Activated CD8-positive, alpha-beta T cell treated with anti-CD3 and anti-CD28 coated beads for 36 hours (primary cell): ENCODE measurements at regions not wholly inside any gene's neighbourhood (a gene's known extent, or its start where the extent isn't known, plus 50 kb on each side); places are given as distances from the start of the nearest gene placed in this dataset.

Experiments used
- ATAC-seq: fragments of 200-7000 bp; cut with Tn5 transposase; one replicate; pipeline ENCODE4 v1.10.0; 2021; ENCODE audit warnings: mild to moderate bottlenecking, moderate library complexity
- CTCF ChIA-PET: fragments of 350-600 bp; sonication (Branson Sonifier 250); formaldehyde crosslinking; loops from one replicate; lab custom pipeline; 2021; ENCODE audit warnings: antibody characterized with exemption; lab: Charles Lee
- POLR2A ChIA-PET: fragments of 350-600 bp; sonication (Branson Sonifier 250); formaldehyde crosslinking; loops from one replicate; lab custom pipeline; 2021; ENCODE audit warnings: antibody characterized with exemption; lab: Charles Lee
- DNase-seq: peaks from one replicate; pipeline ENCODE4 v3.0.0-alpha.2; 2020
- H3K27ac Mint-ChIP-seq: one replicate; pipeline ENCODE4 v1.8.0; 2021; ENCODE audit warnings: mild to moderate bottlenecking, mixed read lengths
- H3K27me3 Mint-ChIP-seq: one replicate; pipeline ENCODE4 v1.8.0; 2021; ENCODE audit warnings: mixed read lengths
- H3K36me3 Mint-ChIP-seq: one replicate; pipeline ENCODE4 v1.8.0; 2021; ENCODE audit warnings: low read depth, mixed read lengths
- H3K4me1 Mint-ChIP-seq: one replicate; pipeline ENCODE4 v1.8.0; 2021; ENCODE audit warnings: low read depth, mixed read lengths
- H3K4me3 Mint-ChIP-seq: one replicate; pipeline ENCODE4 v1.8.0; 2021; ENCODE audit warnings: mild to moderate bottlenecking, moderate library complexity, mixed read lengths
- H3K9me3 Mint-ChIP-seq: one replicate; pipeline ENCODE4 v1.8.0; 2021; ENCODE audit warnings: mixed read lengths
- CTCF ChIP-seq: fragments of 200-600 bp; IDR thresholded peaks from one replicate; pipeline ENCODE4 v1.8.0; 2022; ENCODE audit warnings: antibody characterized with exemption, mild to moderate bottlenecking
- intact Hi-C: fragments of 100-400 bp; cut with micrococcal nuclease; formaldehyde crosslinking; loops from one replicate; pipeline ENCODE4 v1.10.0; 2022

DNA sequence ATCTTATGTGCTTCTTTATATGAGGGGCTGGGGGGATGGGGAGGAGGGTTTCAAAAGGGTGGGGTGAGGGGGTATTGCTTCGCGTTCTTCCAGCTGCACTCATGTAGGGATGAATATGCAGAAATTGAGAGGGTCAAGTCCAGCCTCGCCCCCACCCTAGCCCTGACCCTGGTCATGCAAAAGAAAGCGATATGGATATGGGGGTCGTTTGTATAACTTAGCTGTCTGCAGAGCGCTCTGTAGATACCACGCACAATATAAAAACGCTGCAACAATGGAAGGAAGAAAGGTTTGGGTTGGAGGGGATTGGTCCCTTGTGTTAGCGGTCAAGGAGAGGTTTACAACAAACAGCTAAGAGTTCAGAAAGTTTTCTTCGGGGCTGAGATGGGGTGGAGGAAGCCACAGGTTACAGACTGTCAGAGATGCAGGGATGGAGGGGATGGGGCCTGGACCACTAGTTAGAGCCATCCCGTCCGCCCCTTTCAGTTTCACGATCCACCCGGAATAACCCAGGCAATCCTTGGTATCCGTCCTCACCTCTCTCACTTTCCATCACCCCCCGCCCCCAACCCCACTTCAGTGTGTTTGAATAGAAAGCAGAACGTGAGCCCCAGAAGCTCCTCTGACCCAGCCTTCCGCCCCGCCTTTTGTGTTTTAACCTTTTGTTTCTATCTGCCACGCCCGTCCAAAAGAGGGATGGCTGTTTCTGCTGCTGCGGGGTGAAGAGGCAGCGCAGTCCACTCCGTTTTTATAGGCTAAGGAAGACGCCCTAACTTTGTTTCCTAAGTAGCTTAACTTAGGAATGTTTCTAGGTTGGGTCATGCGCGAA lies 73.5 kb downstream of the SOX4 start:
- intact Hi-C loops: loop anchor here (5.0 kb wide), 1 partner anchor 70 kb away; no protein-coding TSS in a partner anchor
- no peak for TF ChIP-seq CTCF
- peaks cover 61% of the 10 kb centered on the region for H3K27me3 Mint-ChIP-seq
- H3K4me3 Mint-ChIP-seq: peak overlapping the region; percentile 42
- H3K27ac Mint-ChIP-seq: no peak overlapping the region
- CTCF ChIA-PET: interaction anchor here (1.2 kb wide), 1 partner anchor 14 kb away, joined by 4 read pairs; no protein-coding TSS in a partner anchor
- DNase-seq (peak; percentile 22), ATAC-seq (no peak)
- H3K4me1 Mint-ChIP-seq: peaks cover 28% of the 10 kb centered on the region
- no peaks in the 10 kb centered on the region for H3K36me3 Mint-ChIP-seq
- POLR2A ChIA-PET: no interaction called here
- H3K9me3 Mint-ChIP-seq: no peaks in the 10 kb centered on the region

GRCh38 chr6:21668795-21669194 lies 75.2 kb downstream of the SOX4 start:
- Mint-ChIP-seq H3K36me3 (no peaks in the 10 kb centered on the region), H3K4me3 (no peak overlapping the region), H3K9me3 (peaks cover 2% of the 10 kb centered on the region), H3K27me3 (peaks cover 56% of the 10 kb centered on the region), H3K4me1 (peaks cover 28% of the 10 kb centered on the region), H3K27ac (no peak overlapping the region)
- intact Hi-C loops: loop anchor here (5.0 kb wide), 1 partner anchor 71 kb away; no protein-coding TSS in a partner anchor
- no peak for ATAC-seq
- TF ChIP-seq CTCF: no peak
- ChIA-PET CTCF (no interaction called here), POLR2A (no interaction called here)
- no peak for DNase-seq

- ChIA-PET CTCF (no interaction called here), POLR2A (no interaction called here)
- no peak overlapping the region for H3K4me3 Mint-ChIP-seq
Observed at GRCh38 chr6:21676769-21677168, 83.2 kb downstream of the SOX4 start.

DNA sequence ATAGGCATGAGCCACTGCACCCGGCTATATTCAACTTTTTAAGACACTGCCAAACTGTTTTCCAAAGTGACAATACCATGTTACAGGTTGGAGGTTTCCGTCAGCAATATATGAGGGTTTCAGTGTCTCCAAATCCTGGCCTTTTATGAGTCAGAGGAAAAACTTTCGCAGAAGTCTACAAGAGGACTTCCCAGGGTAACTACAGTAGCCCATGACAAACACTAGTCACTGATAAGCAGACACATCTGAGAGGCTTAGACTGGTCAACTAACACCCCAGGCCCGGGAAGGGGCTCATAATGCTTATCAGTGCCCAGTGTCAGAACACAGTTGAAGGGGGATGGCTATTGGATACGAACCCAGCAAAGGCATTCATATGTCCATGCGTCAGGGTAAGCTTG lies 85.4 kb downstream of the SOX4 start:
- ATAC-seq (no peak), DNase-seq (no peak)
- Mint-ChIP-seq H3K9me3 (no peaks in the 10 kb centered on the region), H3K4me1 (no peaks in the 10 kb centered on the region), H3K36me3 (no peaks in the 10 kb centered on the region), H3K4me3 (no peak overlapping the region), H3K27me3 (peaks cover 2% of the 10 kb centered on the region), H3K27ac (no peak overlapping the region)
- intact Hi-C loops: no loop called here
- no peak for TF ChIP-seq CTCF
- ChIA-PET CTCF (no interaction called here), POLR2A (no interaction called here)

More at GRCh38 chr6:21676769-21677168, 83.2 kb downstream of the SOX4 start:
- ATAC-seq (no peak), DNase-seq (no peak)
- no peak for TF ChIP-seq CTCF
- H3K27me3 Mint-ChIP-seq: peaks cover 10% of the 10 kb centered on the region
- peaks cover 2% of the 10 kb centered on the region for H3K9me3 Mint-ChIP-seq
- intact Hi-C loops: no loop called here
- no peaks in the 10 kb centered on the region for H3K36me3 Mint-ChIP-seq
- H3K4me1 Mint-ChIP-seq: no peaks in the 10 kb centered on the region
- H3K27ac Mint-ChIP-seq: no peak overlapping the region

DNA sequence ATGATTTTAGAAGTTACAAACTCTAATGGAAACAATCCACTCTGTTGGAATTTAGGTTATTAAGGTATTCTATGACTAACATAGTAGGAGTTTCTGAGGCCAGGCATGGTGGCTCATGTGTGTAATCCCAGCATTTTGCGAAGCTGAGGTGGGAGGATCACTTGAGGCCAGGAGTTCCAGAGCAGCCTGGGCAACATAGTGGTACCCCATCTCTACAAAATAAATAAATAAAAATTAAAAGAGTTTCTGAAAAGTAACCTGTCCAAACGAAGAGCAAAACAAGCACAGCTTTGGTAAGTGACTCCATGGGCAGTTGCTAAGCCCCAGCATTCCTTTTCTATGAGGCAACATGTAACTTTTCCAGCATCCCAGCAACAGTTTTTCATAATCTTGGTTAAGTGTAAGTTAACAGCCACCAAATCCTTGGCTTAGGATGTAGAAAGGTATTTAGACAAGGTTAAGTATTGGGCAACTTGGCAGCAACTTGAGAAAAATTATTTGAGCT lies 86.3 kb downstream of the SOX4 start:
- ChIA-PET CTCF (no interaction called here), POLR2A (interaction anchor here (0.9 kb wide), 1 partner anchor 83 kb away, joined by 3 read pairs; no protein-coding TSS in a partner anchor)
- H3K36me3 Mint-ChIP-seq: no peaks in the 10 kb centered on the region
- H3K9me3 Mint-ChIP-seq: no peaks in the 10 kb centered on the region
- H3K4me3 Mint-ChIP-seq: no peak overlapping the region
- H3K4me1 Mint-ChIP-seq: no peaks in the 10 kb centered on the region
- H3K27ac Mint-ChIP-seq: no peak overlapping the region
- TF ChIP-seq CTCF: no peak
- ATAC-seq (no peak), DNase-seq (no peak)
- H3K27me3 Mint-ChIP-seq: no peaks in the 10 kb centered on the region
- intact Hi-C loops: no loop called here
